GM12878 (cell line): ENCODE measurements at regions not wholly inside any gene's neighbourhood (a gene's known extent, or its start where the extent isn't known, plus 50 kb on each side); places are given as distances from the start of the nearest gene placed in this dataset.

Experiments
- ATAC-seq: fragments of 200-7000 bp; cut with Tn5 transposase; 3 replicates; pipeline ENCODE4 v1.9.1; 2020; ENCODE audit warnings: mild to moderate bottlenecking, moderate library complexity
- BruUV-seq: library from RNA; stranded (reverse); fragments of 400-500 nt; replicated peaks from 2 replicates; lab custom pipeline; 2021; lab: Mats Ljungman, UMichigan
- CTCF ChIA-PET: fragments of 300-600 bp; sonication (Branson Sonifier 250); formaldehyde crosslinking; extraction: SDS; loops from one replicate; lab custom pipeline; 2021; ENCODE audit warnings: inconsistent platforms; lab: Yijun Ruan, JAX
- POLR2A ChIA-PET: fragments of 350-600 bp; formaldehyde crosslinking; extraction: SDS; loops from one replicate; lab custom pipeline; 2021; ENCODE audit warnings: inconsistent platforms; lab: Charles Lee
- RAD21 ChIA-PET: fragments of 300-600 bp; sonication (Branson Sonifier 250); formaldehyde crosslinking; loops from one replicate; lab custom pipeline; 2023; ENCODE audit warnings: antibody characterized with exemption; ENCODE audit not compliant: unreplicated experiment; lab: Charles Lee
- SMC1A ChIA-PET: fragments of 300-600 bp; sonication (Branson Sonifier 250); formaldehyde crosslinking; loops from one replicate; lab custom pipeline; 2023; ENCODE audit not compliant: unreplicated experiment, uncharacterized antibody; lab: Charles Lee
- DNase-seq: peaks from one replicate; pipeline ENCODE4 v3.0.0-alpha.2; 2011; ENCODE audit warnings: low read depth, low spot score
- FAIRE-seq: peaks from 3 replicates; lab custom pipeline; 2011; peaks lifted over from hg19 to GRCh38; lab: Jason Lieb, UNC
- H2AFZ ChIP-seq: 2 replicates; pipeline ENCODE4 v1.6.0; 2011; ENCODE audit warnings: low read depth, low read length, control low read depth; ENCODE audit not compliant: control insufficient read depth
- H3K27ac ChIP-seq: 2 replicates; pipeline ENCODE4 v1.5.1; 2011; ENCODE audit warnings: control low read depth; ENCODE audit not compliant: control insufficient read depth, insufficient read depth
- H3K27me3 ChIP-seq, 2 experiments: replicated peaks in 1 of 2; 2 replicates each; pipeline versions ENCODE4 v1.6.0 to v1.6.1; 2011; ENCODE audit warnings: low read length in 1 of 2; ENCODE audit not compliant: control insufficient read depth in 2 of 2, insufficient read depth in 2 of 2
- H3K36me3 ChIP-seq, 2 experiments: 2 replicates each; pipeline ENCODE4 v1.5.1; 2011; ENCODE audit warnings: low read length in 1 of 2; ENCODE audit not compliant: control insufficient read depth in 2 of 2, insufficient read depth in 2 of 2
- H3K4me1 ChIP-seq: 2 replicates; pipeline ENCODE4 v1.6.1; 2011; ENCODE audit warnings: mild to moderate bottlenecking, low read length, moderate library complexity, mixed read lengths; ENCODE audit not compliant: control insufficient read depth, insufficient read depth
- H3K4me2 ChIP-seq: 2 replicates; pipeline ENCODE4 v1.6.0; 2011; ENCODE audit warnings: control low read depth; ENCODE audit not compliant: control insufficient read depth, insufficient read depth
- H3K4me3 ChIP-seq: fragments of 200-600 bp; sonication (generic); 2 replicates; pipeline ENCODE4 v1.5.1; 2016
- H3K79me2 ChIP-seq: 2 replicates; pipeline ENCODE4 v1.6.0; 2011; ENCODE audit warnings: low read length; ENCODE audit not compliant: control insufficient read depth, insufficient read depth
- H3K9ac ChIP-seq: 2 replicates; pipeline ENCODE4 v1.8.0; 2011; ENCODE audit warnings: low read length, control low read depth, mixed read lengths; ENCODE audit not compliant: control insufficient read depth, insufficient read depth
- H3K9me3 ChIP-seq: replicated peaks from 3 replicates; pipeline ENCODE4 v1.5.1; 2011; ENCODE audit warnings: mild to moderate bottlenecking, low read length; ENCODE audit not compliant: control insufficient read depth, insufficient read depth
- H4K20me1 ChIP-seq: 2 replicates; pipeline ENCODE4 v1.6.0; 2011; ENCODE audit not compliant: control insufficient read depth, insufficient read depth
- BCL11A ChIP-seq: IDR thresholded peaks from 2 replicates; pipeline ENCODE4 v1.6.1; 2011; ENCODE audit warnings: low read depth, low read length
- CHD4 ChIP-seq: fragments of 200-600 bp; sonication (generic); IDR thresholded peaks from 2 replicates; pipeline ENCODE4 v1.6.1; 2016; ENCODE audit warnings: mild to moderate bottlenecking
- HDAC2 ChIP-seq: fragments of 200-600 bp; sonication (generic); IDR thresholded peaks from 2 replicates; pipeline ENCODE4 v1.6.1; 2017
- JUNB ChIP-seq: IDR thresholded peaks from 2 replicates; pipeline ENCODE4 v1.6.1; 2016; ENCODE audit warnings: antibody characterized with exemption, mild to moderate bottlenecking
- MEF2A ChIP-seq: IDR thresholded peaks from 2 replicates; pipeline ENCODE4 v1.6.1; 2011; ENCODE audit warnings: low read depth, mild to moderate bottlenecking, low read length, moderate library complexity; ENCODE audit not compliant: insufficient read depth
- MEF2B ChIP-seq: fragments of 450-650 bp; IDR thresholded peaks from 2 replicates; pipeline ENCODE4 v1.6.1; 2018; ENCODE audit warnings: mild to moderate bottlenecking, moderate library complexity; ENCODE audit not compliant: partially characterized antibody, poor library complexity, severe bottlenecking
- NR2F1 ChIP-seq: fragments of 450-650 bp; conservative IDR thresholded peaks from 2 replicates; pipeline ENCODE4 v1.6.1; 2017; ENCODE audit warnings: mild to moderate bottlenecking
- RAD51 ChIP-seq: fragments of 450-650 bp; IDR thresholded peaks from 2 replicates; pipeline ENCODE4 v1.6.1; 2016; ENCODE audit warnings: moderate library complexity, mild to moderate bottlenecking, inconsistent platforms
- SMARCA5 ChIP-seq: fragments of 450-650 bp; IDR thresholded peaks from 2 replicates; pipeline ENCODE4 v1.6.1; 2017; ENCODE audit warnings: mild to moderate bottlenecking
- in situ Hi-C: fragments of 300-500 bp; cut with MboI; formaldehyde crosslinking; loops from 9 replicates; pipeline ENCODE4 v1.14.3; 2018; ENCODE audit warnings: mixed read lengths
- intact Hi-C: fragments of 100-400 bp; cut with micrococcal nuclease; formaldehyde crosslinking; loops from one replicate; pipeline ENCODE4 v1.14.2; 2022; ENCODE audit not compliant: unreplicated experiment
- TF ChIP-seq, protein P1 (sequence below): IDR thresholded peaks from 2 replicates; pipeline ENCODE4 v1.6.1; 2011; ENCODE audit warnings: borderline replicate concordance, low read depth, mild to moderate bottlenecking, moderate library complexity, mixed read lengths, low read length; ENCODE audit not compliant: insufficient read depth; ENCODE audit errors: extremely low read length

DNA sequence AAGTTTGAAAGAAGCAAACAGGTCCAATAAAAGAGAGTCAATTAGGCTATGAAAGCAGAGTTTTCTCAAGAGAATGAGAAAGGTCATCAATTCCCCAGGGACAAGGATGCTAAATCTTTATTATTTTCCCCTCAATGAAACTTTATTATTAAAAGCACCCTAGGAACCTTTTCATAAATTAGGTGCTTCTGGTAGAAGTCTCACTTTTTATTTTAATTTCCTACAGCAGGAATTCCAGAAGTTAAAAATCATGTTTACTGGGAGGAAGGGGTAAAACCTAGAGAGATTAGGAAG, 223.2 kb upstream of the SOX5 start:
- Histone ChIP-seq H3K4me2 (no peak overlapping the region), H3K27me3 (no peaks in the 10 kb centered on the region), H3K4me3 (no peak overlapping the region), H3K9me3 (no peaks in the 10 kb centered on the region; the same call in 2 of the 3 replicates), H3K4me1 (peaks cover 20% of the 10 kb centered on the region), H3K9ac (no peak overlapping the region), H3K36me3 (no peaks in the 10 kb centered on the region), H4K20me1 (no peaks in the 10 kb centered on the region), H3K79me2 (no peaks in the 10 kb centered on the region), H3K27ac (peak overlapping the region; percentile 11; the same call in 1 of the 2 replicates), H2AFZ (no peak overlapping the region)
- RAD21 ChIA-PET = interaction anchor here (0.6 to 1.7 kb wide), 3 partner anchors 23 to 58 kb away, joined by 3 to 4 read pairs (median 4); no protein-coding TSS in a partner anchor
- TF ChIP-seq HDAC2 (no peak), NR2F1 (peak; percentile 34; the same call in 1 of the 2 replicates), JUNB (no peak), BCL11A (no peak), MEF2A (no peak), CHD4 (no peak), RAD51 (no peak), SMARCA5 (0 out of 2 replicates have a peak, but pooled peaks have one; percentile 22), MEF2B (peak; percentile 92)
- TF ChIP-seq, protein P1, sequence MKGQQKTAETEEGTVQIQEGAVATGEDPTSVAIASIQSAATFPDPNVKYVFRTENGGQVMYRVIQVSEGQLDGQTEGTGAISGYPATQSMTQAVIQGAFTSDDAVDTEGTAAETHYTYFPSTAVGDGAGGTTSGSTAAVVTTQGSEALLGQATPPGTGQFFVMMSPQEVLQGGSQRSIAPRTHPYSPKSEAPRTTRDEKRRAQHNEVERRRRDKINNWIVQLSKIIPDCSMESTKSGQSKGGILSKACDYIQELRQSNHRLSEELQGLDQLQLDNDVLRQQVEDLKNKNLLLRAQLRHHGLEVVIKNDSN = no peak
- no peak for DNase-seq
- FAIRE-seq = no peak
- POLR2A ChIA-PET = interaction anchor here (1.1 kb wide), 1 partner anchor 55 kb away, joined by 3 read pairs; no protein-coding TSS in a partner anchor
- BruUV-seq = no TSS peak
- CTCF ChIA-PET = no interaction called here
- SMC1A ChIA-PET = interaction anchor here (1.1 to 1.2 kb wide), 2 partner anchors 8 to 27 kb away, joined by 3 to 6 read pairs; no protein-coding TSS in a partner anchor
- intact Hi-C loops (loop anchor here (1.0 to 2.0 kb wide), 3 partner anchors 28 to 780 kb away; no protein-coding TSS in a partner anchor), in situ Hi-C loops (no loop called here)
- ATAC-seq = no peak
